ENCODE measurements at regions not wholly inside any gene's neighbourhood (a gene's known extent, or its start where the extent isn't known, plus 50 kb on each side); places are given as distances from the start of the nearest gene placed in this dataset.

DNA sequence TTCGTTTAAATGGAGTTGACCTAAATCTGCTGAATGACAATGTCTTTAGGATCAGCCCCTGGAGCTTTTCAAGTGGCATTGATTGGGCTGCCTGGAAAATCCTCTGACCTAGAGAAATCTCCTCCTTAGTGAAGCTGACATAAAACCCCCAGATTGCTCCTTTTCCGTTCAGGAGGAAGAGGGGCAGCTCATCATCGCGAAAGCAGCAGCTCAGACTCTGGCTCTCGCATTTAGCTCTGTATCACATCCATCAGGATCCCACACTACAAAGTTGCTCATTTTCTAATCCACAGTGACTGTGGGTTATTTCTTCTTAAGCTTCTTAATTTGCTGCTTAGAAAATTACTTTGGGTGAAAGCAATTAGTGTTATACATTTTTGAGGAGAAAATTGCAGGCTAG lies 373.7 kb downstream of the ENC1 start:
- no peaks in the 10 kb centered on the region for H3K9me3 Mint-ChIP-seq (ENCODE audit: low read depth)
- peaks cover 19% of the 10 kb centered on the region for H3K4me1 Mint-ChIP-seq (ENCODE audit: low read depth)
- H3K36me3 Mint-ChIP-seq (ENCODE audit: low read depth): no peaks in the 10 kb centered on the region
- DNase-seq (ENCODE audit: low spot score): no peak
- no peak overlapping the region for H3K27ac Mint-ChIP-seq (ENCODE audit: unreplicated experiment)
- H3K4me3 Mint-ChIP-seq (ENCODE audit: unreplicated experiment): no peak overlapping the region
- no peaks in the 10 kb centered on the region for H3K27me3 Mint-ChIP-seq (ENCODE audit: low read depth)
- TF ChIP-seq, protein P1, sequence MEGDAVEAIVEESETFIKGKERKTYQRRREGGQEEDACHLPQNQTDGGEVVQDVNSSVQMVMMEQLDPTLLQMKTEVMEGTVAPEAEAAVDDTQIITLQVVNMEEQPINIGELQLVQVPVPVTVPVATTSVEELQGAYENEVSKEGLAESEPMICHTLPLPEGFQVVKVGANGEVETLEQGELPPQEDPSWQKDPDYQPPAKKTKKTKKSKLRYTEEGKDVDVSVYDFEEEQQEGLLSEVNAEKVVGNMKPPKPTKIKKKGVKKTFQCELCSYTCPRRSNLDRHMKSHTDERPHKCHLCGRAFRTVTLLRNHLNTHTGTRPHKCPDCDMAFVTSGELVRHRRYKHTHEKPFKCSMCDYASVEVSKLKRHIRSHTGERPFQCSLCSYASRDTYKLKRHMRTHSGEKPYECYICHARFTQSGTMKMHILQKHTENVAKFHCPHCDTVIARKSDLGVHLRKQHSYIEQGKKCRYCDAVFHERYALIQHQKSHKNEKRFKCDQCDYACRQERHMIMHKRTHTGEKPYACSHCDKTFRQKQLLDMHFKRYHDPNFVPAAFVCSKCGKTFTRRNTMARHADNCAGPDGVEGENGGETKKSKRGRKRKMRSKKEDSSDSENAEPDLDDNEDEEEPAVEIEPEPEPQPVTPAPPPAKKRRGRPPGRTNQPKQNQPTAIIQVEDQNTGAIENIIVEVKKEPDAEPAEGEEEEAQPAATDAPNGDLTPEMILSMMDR (IDR thresholded peaks at IDR 0.05): no peak

DNA sequence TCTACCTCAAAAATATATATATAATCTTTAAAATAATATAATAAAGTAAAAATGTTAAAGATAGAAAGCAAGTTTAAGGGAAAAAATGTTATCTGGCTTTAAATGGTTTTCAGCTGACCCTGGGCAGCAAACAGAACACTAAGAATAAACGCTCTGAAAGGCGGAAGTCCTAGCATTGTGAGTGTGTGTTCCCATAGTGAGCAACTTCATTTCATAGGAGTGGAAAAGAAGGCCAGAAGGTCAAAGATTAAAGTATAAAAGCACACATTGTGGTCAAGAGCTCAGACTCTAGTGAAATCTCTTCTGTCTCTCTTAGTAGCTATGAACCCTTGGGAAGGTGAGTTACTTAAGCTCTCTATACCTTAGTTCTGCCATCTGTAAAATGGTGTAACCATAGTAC lies 374.4 kb downstream of the ENC1 start:
- TF ChIP-seq, protein P1 (IDR thresholded peaks at IDR 0.05): no peak
- Mint-ChIP-seq H3K27me3 (ENCODE audit: low read depth) (no peaks in the 10 kb centered on the region), H3K27ac (ENCODE audit: unreplicated experiment) (no peak overlapping the region), H3K4me3 (ENCODE audit: unreplicated experiment) (no peak overlapping the region), H3K9me3 (ENCODE audit: low read depth) (no peaks in the 10 kb centered on the region), H3K4me1 (ENCODE audit: low read depth) (peaks cover 18% of the 10 kb centered on the region), H3K36me3 (ENCODE audit: low read depth) (no peaks in the 10 kb centered on the region)
- no peak for DNase-seq (ENCODE audit: low spot score)

DNA sequence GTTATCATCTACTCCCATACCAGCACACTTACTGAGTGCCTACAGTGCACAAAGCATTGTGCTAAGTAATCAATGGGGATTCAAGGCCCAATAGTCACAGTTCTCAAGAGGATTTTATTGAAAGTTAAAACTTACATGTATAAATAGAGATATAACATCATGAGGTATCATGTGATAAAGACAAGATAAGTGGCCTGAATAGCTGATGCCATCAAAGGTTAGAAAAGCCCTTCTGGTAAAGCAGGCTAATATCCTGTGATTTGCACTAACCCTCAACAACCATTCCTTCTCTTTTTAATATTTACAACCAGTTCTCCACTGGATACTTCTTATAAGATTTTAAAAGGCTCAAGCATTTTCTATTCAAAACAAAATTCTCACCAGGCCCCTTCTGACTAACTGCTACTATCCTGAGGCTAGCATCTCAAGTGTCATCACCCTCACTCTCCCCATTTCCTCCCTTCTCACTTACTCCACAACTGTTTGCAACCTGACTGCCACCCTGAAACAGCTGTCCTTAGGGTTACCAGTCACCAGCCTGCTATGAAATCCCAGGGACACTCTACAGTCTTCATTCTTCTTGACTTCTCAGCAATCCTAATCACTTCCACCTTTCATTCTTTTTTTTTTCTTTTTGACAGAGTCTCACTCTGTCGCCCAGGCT lies 377.9 kb downstream of the ENC1 start:
- Mint-ChIP-seq H3K4me1 (ENCODE audit: low read depth) (peaks cover 13% of the 10 kb centered on the region), H3K9me3 (ENCODE audit: low read depth) (no peaks in the 10 kb centered on the region), H3K36me3 (ENCODE audit: low read depth) (no peaks in the 10 kb centered on the region), H3K4me3 (ENCODE audit: unreplicated experiment) (no peak overlapping the region), H3K27ac (ENCODE audit: unreplicated experiment) (no peak overlapping the region), H3K27me3 (ENCODE audit: low read depth) (no peaks in the 10 kb centered on the region)
- TF ChIP-seq, protein P1 (IDR thresholded peaks at IDR 0.05): no peak
- no peak for DNase-seq (ENCODE audit: low spot score)

DNA sequence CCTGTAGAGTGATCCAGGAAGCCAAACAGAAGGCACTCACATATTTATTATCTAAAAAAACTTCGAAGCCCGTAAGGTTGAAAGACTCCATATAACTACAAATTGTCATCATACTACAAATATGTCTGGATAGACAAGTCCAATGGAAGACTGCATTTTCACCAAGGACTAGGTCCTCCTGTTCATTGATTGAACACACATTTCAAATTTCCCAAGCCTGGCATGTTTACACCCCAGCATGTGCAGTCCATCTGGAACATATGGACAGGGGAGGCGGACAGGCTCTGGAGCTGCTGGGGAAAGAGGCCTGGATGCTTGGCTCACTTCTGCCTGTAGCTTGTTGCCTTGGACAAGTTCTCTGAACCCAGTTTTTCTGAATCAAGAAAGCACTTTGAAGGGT lies 378.7 kb downstream of the ENC1 start:
- no peak overlapping the region for H3K27ac Mint-ChIP-seq (ENCODE audit: unreplicated experiment)
- H3K4me1 Mint-ChIP-seq (ENCODE audit: low read depth): peaks cover 13% of the 10 kb centered on the region
- peaks cover 3% of the 10 kb centered on the region for H3K27me3 Mint-ChIP-seq (ENCODE audit: low read depth)

DNA sequence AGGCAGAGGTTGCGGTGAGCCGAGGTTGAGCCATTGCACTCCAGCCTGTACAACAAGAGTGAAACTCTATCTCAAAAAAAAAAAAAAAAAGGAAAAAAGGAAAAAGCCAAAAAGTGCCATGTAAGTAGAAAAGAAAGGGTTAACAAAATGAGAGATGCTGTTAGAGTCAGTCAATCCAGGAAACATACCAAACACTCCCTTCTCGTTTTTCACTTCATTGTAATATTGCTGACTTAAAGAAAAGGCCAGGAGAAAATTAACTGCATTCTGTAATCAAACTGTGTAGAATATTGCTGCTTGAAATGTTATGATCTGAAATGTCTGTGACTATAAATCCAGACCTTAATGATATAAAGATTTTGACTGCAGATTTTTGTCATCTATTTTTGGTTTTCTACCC lies 379.1 kb downstream of the ENC1 start:
- no peaks in the 10 kb centered on the region for H3K36me3 Mint-ChIP-seq (ENCODE audit: low read depth)
- no peaks in the 10 kb centered on the region for H3K9me3 Mint-ChIP-seq (ENCODE audit: low read depth)
- DNase-seq (ENCODE audit: low spot score): no peak
- no peak overlapping the region for H3K27ac Mint-ChIP-seq (ENCODE audit: unreplicated experiment)
- no peak overlapping the region for H3K4me3 Mint-ChIP-seq (ENCODE audit: unreplicated experiment)
- H3K27me3 Mint-ChIP-seq (ENCODE audit: low read depth): peaks cover 3% of the 10 kb centered on the region
- peaks cover 13% of the 10 kb centered on the region for H3K4me1 Mint-ChIP-seq (ENCODE audit: low read depth)
- TF ChIP-seq, protein P1 (IDR thresholded peaks at IDR 0.05): no peak

More for the DNA sequence above, 378.7 kb downstream of the ENC1 start:
- no peaks in the 10 kb centered on the region for H3K36me3 Mint-ChIP-seq (ENCODE audit: low read depth)
- no peaks in the 10 kb centered on the region for H3K9me3 Mint-ChIP-seq (ENCODE audit: low read depth)
- DNase-seq (ENCODE audit: low spot score): no peak
- no peak overlapping the region for H3K4me3 Mint-ChIP-seq (ENCODE audit: unreplicated experiment)
- TF ChIP-seq, protein P1 (IDR thresholded peaks at IDR 0.05): no peak
